HCT116 (cell line): ENCODE measurements at regions not wholly inside any gene's neighbourhood (a gene's known extent, or its start where the extent isn't known, plus 50 kb on each side); places are given as distances from the start of the nearest gene placed in this dataset.

ENCODE experiments used
- ATAC-seq: fragments of 200-7000 bp; cut with Tn5 transposase; 2 replicates; pipeline ENCODE4 v1.9.1; 2020; ENCODE audit warnings: mild to moderate bottlenecking, moderate library complexity
- BruUV-seq: library from RNA; stranded (reverse); fragments of 400-500 nt; replicated peaks from 2 replicates; lab custom pipeline; 2021; lab: Mats Ljungman, UMichigan
- CTCF ChIA-PET: fragments of 300-600 bp; sonication (Branson Sonifier 250); formaldehyde crosslinking; loops from one replicate; lab custom pipeline; 2021; ENCODE audit warnings: antibody characterized with exemption; lab: Charles Lee
- POLR2A ChIA-PET: fragments of 300-600, 350-600 bp; sonication (Branson Sonifier 250); formaldehyde crosslinking; loops from one replicate; lab custom pipeline; 2021; ENCODE audit warnings: antibody characterized with exemption; lab: Charles Lee
- RAD21 ChIA-PET, 2 experiments: fragments of 300-600 bp; sonication (Branson Sonifier 250); formaldehyde crosslinking; loops; one replicate each; lab custom pipeline; 2023; ENCODE audit warnings: low total read pairs in 2 of 2; ENCODE audit not compliant: uncharacterized antibody in 2 of 2, unreplicated experiment in 2 of 2, low non-redundant PET in 1 of 2; lab: Charles Lee
- DNase-seq: peaks from one replicate; pipeline ENCODE4 v3.0.0-alpha.2; 2010; ENCODE audit warnings: low read depth, low spot score
- H2AFZ ChIP-seq: fragments of 200-600 bp; shearing (Covaris generic), sonication (generic); 2 replicates; pipeline ENCODE4 v1.6.1; 2017; ENCODE audit warnings: low read depth, mixed run types, mixed read lengths, antibody characterized with exemption, low read length; ENCODE audit not compliant: poor library complexity, severe bottlenecking
- H3K27ac ChIP-seq: 2 replicates; pipeline ENCODE4 v1.5.1; 2012; ENCODE audit warnings: low read depth, low read length
- H3K27me3 ChIP-seq: fragments of 200-600 bp; sonication (generic); 2 replicates; pipeline ENCODE4 v1.6.1; 2016; ENCODE audit warnings: mixed run types, low read length, mixed read lengths; ENCODE audit not compliant: insufficient read depth
- H3K36me3 ChIP-seq, 2 experiments: fragments of 200-500 bp in 1 of 2; fragments of 200-600 bp in 1 of 2; sonication (Bioruptor generic) in 1 of 2; sonication (generic) in 1 of 2; 2 replicates each; pipeline versions ENCODE4 v1.5.1 to v1.6.1; 2014 to 2016; ENCODE audit warnings: low read length in 2 of 2, inconsistent platforms in 1 of 2, mixed read lengths in 1 of 2, mixed run types in 1 of 2; ENCODE audit not compliant: insufficient read depth in 2 of 2, control insufficient read depth in 1 of 2
- H3K4me1 ChIP-seq, 2 experiments: fragments of 200-600 bp in 1 of 2; sonication (generic) in 1 of 2; 2 replicates each; pipeline versions ENCODE4 v1.5.1 to v1.6.1; 2012 to 2017; ENCODE audit warnings: low read length in 2 of 2, inconsistent platforms in 1 of 2, mild to moderate bottlenecking in 1 of 2, mixed read lengths in 1 of 2, mixed run types in 1 of 2, moderate library complexity in 1 of 2; ENCODE audit not compliant: insufficient read depth in 2 of 2, control insufficient read depth in 1 of 2
- H3K4me2 ChIP-seq: fragments of 200-600 bp; sonication (generic); 2 replicates; pipeline ENCODE4 v1.6.1; 2017; ENCODE audit warnings: mixed run types, low read length, mixed read lengths
- H3K4me3 ChIP-seq, 2 experiments: fragments of 200-600 bp in 1 of 2; sonication (generic) in 1 of 2; replicated peaks in 1 of 2; 2 replicates each; pipeline ENCODE4 v1.5.1; 2011 to 2016; ENCODE audit warnings: low read length in 2 of 2, control low read depth in 1 of 2, low read depth in 1 of 2, mild to moderate bottlenecking in 1 of 2, mixed read lengths in 1 of 2, mixed run types in 1 of 2
- H3K79me2 ChIP-seq: fragments of 200-600 bp; sonication (generic); 2 replicates; pipeline ENCODE4 v1.6.1; 2017; ENCODE audit warnings: mild to moderate bottlenecking, mixed run types, low read length, moderate library complexity, mixed read lengths; ENCODE audit not compliant: insufficient read depth
- H3K9ac ChIP-seq: fragments of 200-600 bp; sonication (generic); 2 replicates; pipeline ENCODE4 v1.6.1; 2016; ENCODE audit warnings: low read length, mixed read lengths
- H3K9me2 ChIP-seq: fragments of 200-600 bp; sonication (generic), shearing (Covaris generic); 2 replicates; pipeline ENCODE4 v1.6.1; 2017; ENCODE audit warnings: mixed run types, mild to moderate bottlenecking, moderate library complexity; ENCODE audit not compliant: insufficient read depth
- H3K9me3 ChIP-seq, 2 experiments: fragments of 200-500 bp in 1 of 2; fragments of 200-600 bp in 1 of 2; sonication (Bioruptor generic) in 1 of 2; sonication (generic) in 1 of 2; 2 replicates each; pipeline ENCODE4 v1.6.1; 2014 to 2017; ENCODE audit warnings: low read length in 2 of 2, mixed read lengths in 2 of 2, inconsistent platforms in 1 of 2, low read depth in 1 of 2, mild to moderate bottlenecking in 1 of 2, mixed run types in 1 of 2, moderate library complexity in 1 of 2; ENCODE audit not compliant: control insufficient read depth in 1 of 2, insufficient read depth in 1 of 2
- H4K20me1 ChIP-seq: fragments of 200-600 bp; sonication (generic), shearing (Covaris generic); 2 replicates; pipeline ENCODE4 v1.6.1; 2017; ENCODE audit warnings: mixed run types, mild to moderate bottlenecking, moderate library complexity; ENCODE audit not compliant: insufficient read depth
- CBX3 ChIP-seq: IDR thresholded peaks from 2 replicates; pipeline ENCODE4 v1.6.1; 2012; ENCODE audit warnings: low read depth
- CEBPB ChIP-seq: IDR thresholded peaks from 2 replicates; pipeline ENCODE4 v1.6.1; 2012; ENCODE audit warnings: low read depth
- EGR1 ChIP-seq: IDR thresholded peaks from 2 replicates; pipeline ENCODE4 v1.6.1; 2012; ENCODE audit warnings: low read depth
- EZH2 ChIP-seq: fragments of 200-600 bp; sonication (generic); IDR thresholded peaks from 2 replicates; pipeline ENCODE4 v1.6.1; 2017; ENCODE audit warnings: antibody characterized with exemption, mixed run types
- FOSL1 ChIP-seq: IDR thresholded peaks from 2 replicates; pipeline ENCODE4 v1.6.1; 2012; ENCODE audit warnings: low read depth
- POLR2A ChIP-seq: IDR thresholded peaks from 2 replicates; pipeline ENCODE4 v1.7.0; 2011; ENCODE audit warnings: borderline replicate concordance; ENCODE audit not compliant: insufficient read depth, insufficient read length; ENCODE audit errors: extremely low read depth
- POLR2AphosphoS5 ChIP-seq: IDR thresholded peaks from 2 replicates; pipeline ENCODE4 v1.6.1; 2011; ENCODE audit warnings: mild to moderate bottlenecking, low read depth, low read length, moderate library complexity
- RAD21 ChIP-seq: IDR thresholded peaks from 2 replicates; pipeline ENCODE4 v1.6.1; 2012; ENCODE audit warnings: low read depth, mild to moderate bottlenecking
- SIN3A ChIP-seq: IDR thresholded peaks from 2 replicates; pipeline ENCODE4 v1.6.1; 2012; ENCODE audit warnings: low read depth
- SP1 ChIP-seq: IDR thresholded peaks from 2 replicates; pipeline ENCODE4 v1.6.1; 2012; ENCODE audit warnings: low read depth
- SRF ChIP-seq: IDR thresholded peaks from 2 replicates; pipeline ENCODE4 v1.6.1; 2012; ENCODE audit warnings: low read depth
- TCF7L2 ChIP-seq: IDR thresholded peaks from 2 replicates; pipeline ENCODE4 v1.7.0; 2011; ENCODE audit warnings: borderline replicate concordance, inconsistent platforms; ENCODE audit not compliant: insufficient read depth, insufficient read length; ENCODE audit errors: extremely low read depth
- ZBTB33 ChIP-seq: IDR thresholded peaks from 2 replicates; pipeline ENCODE4 v1.6.1; 2011; ENCODE audit warnings: mild to moderate bottlenecking, low read length, moderate library complexity; ENCODE audit not compliant: insufficient replicate concordance; ENCODE audit errors: extremely low read depth
- intact Hi-C: fragments of 100-400 bp; cut with micrococcal nuclease; formaldehyde crosslinking; loops from 2 replicates; pipeline ENCODE4 v1.10.0; 2022

GRCh38 chr4:81550388-81550859 lies 78.7 kb upstream of the RASGEF1B start:
- H3K9me2 ChIP-seq = no peaks in the 10 kb centered on the region
- ChIA-PET CTCF (no interaction called here), POLR2A (no interaction called here), RAD21 (no interaction called here)
- no peak overlapping the region for H3K4me3 ChIP-seq
- H3K27ac ChIP-seq = no peak overlapping the region
- no TSS peak for BruUV-seq
- no peaks in the 10 kb centered on the region for H3K36me3 ChIP-seq
- no peaks in the 10 kb centered on the region for H4K20me1 ChIP-seq
- intact Hi-C loops = no loop called here
- no peak overlapping the region for H2AFZ ChIP-seq
- no peak overlapping the region for H3K4me2 ChIP-seq
- H3K9me3 ChIP-seq = no peaks in the 10 kb centered on the region
- DNase-seq (no peak), ATAC-seq (no peak)
- no peaks in the 10 kb centered on the region for H3K79me2 ChIP-seq
- H3K9ac ChIP-seq = no peak overlapping the region
- TF ChIP-seq EGR1 = no peak
- H3K27me3 ChIP-seq = peaks cover 23% of the 10 kb centered on the region
- no peaks in the 10 kb centered on the region for H3K4me1 ChIP-seq

- Histone ChIP-seq H3K4me1 (no peaks in the 10 kb centered on the region), H3K4me2 (no peak overlapping the region), H3K27ac (no peak overlapping the region), H3K4me3 (no peak overlapping the region), H4K20me1 (no peaks in the 10 kb centered on the region), H3K9me3 (no peaks in the 10 kb centered on the region), H3K9me2 (no peaks in the 10 kb centered on the region), H3K27me3 (peaks cover 19% of the 10 kb centered on the region), H3K36me3 (no peaks in the 10 kb centered on the region), H2AFZ (no peak overlapping the region), H3K79me2 (no peaks in the 10 kb centered on the region), H3K9ac (no peak overlapping the region)
- no peak for TF ChIP-seq EGR1
- no peak for TF ChIP-seq FOSL1
- TF ChIP-seq POLR2AphosphoS5 = no peak
- no peak for TF ChIP-seq CBX3
- no peak for TF ChIP-seq ZBTB33
- no peak for TF ChIP-seq POLR2A
- TF ChIP-seq SRF = no peak
- no peak for TF ChIP-seq TCF7L2
- TF ChIP-seq RAD21 = no peak
- TF ChIP-seq SIN3A = no peak
- TF ChIP-seq SP1 = no peak
- no peak for TF ChIP-seq CEBPB
- no peak for TF ChIP-seq EZH2
- BruUV-seq = no TSS peak
- ChIA-PET RAD21 (no interaction called here), CTCF (no interaction called here), POLR2A (no interaction called here)
- DNase-seq (no peak), ATAC-seq (no peak)
- intact Hi-C loops = no loop called here
Observed at GRCh38 chr4:81549984-81550383, 78.3 kb upstream of the RASGEF1B start.
